OCI-LY1 (cell line): ENCODE measurements at regions not wholly inside any gene's neighbourhood (a gene's known extent, or its start where the extent isn't known, plus 50 kb on each side); places are given as distances from the start of the nearest gene placed in this dataset.

ENCODE experiments used
- H2AFZ ChIP-seq: fragments of 200-600 bp; sonication (generic), shearing (Covaris generic); 2 replicates; pipeline ENCODE4 v1.6.0; 2014; ENCODE audit warnings: antibody characterized with exemption, mild to moderate bottlenecking, low read length
- H3F3A ChIP-seq: fragments of 200-600 bp; sonication (generic), shearing (Covaris generic); 2 replicates; pipeline ENCODE4 v1.6.0; 2014; ENCODE audit warnings: mild to moderate bottlenecking, antibody characterized with exemption, low read length, moderate library complexity; ENCODE audit not compliant: insufficient read depth
- H3K27ac ChIP-seq: fragments of 200-600 bp; sonication (generic); 2 replicates; pipeline ENCODE4 v1.5.1; 2014; ENCODE audit warnings: low read length, mixed run types, mild to moderate bottlenecking, low read depth; ENCODE audit not compliant: poor library complexity, severe bottlenecking
- H3K27me3 ChIP-seq: fragments of 200-600 bp; sonication (generic); 2 replicates; pipeline ENCODE4 v1.6.0; 2014; ENCODE audit warnings: antibody characterized with exemption, mild to moderate bottlenecking, low read length, moderate library complexity; ENCODE audit not compliant: insufficient read depth
- H3K36me3 ChIP-seq: fragments of 200-600 bp; sonication (generic); 2 replicates; pipeline ENCODE4 v1.6.1; 2014; ENCODE audit warnings: mild to moderate bottlenecking, antibody characterized with exemption, low read length, moderate library complexity, mixed read lengths; ENCODE audit not compliant: insufficient read depth
- H3K4me1 ChIP-seq: fragments of 200-600 bp; sonication (generic); 2 replicates; pipeline ENCODE4 v1.5.1; 2014; ENCODE audit warnings: mild to moderate bottlenecking, low read length, moderate library complexity; ENCODE audit not compliant: insufficient read depth, severe bottlenecking
- H3K4me2 ChIP-seq: fragments of 200-600 bp; sonication (generic), shearing (Covaris generic); 2 replicates; pipeline ENCODE4 v1.6.1; 2014; ENCODE audit warnings: low read length
- H3K4me3 ChIP-seq: fragments of 200-600 bp; sonication (generic); 2 replicates; pipeline ENCODE4 v1.5.1; 2014; ENCODE audit warnings: low read length, low read depth, mild to moderate bottlenecking, mixed read lengths; ENCODE audit not compliant: poor library complexity, severe bottlenecking
- H3K79me2 ChIP-seq: fragments of 200-600 bp; shearing (Covaris generic); 2 replicates; pipeline ENCODE4 v1.6.1; 2016; ENCODE audit warnings: mixed run types, low read length, mixed read lengths; ENCODE audit not compliant: insufficient read depth
- H3K9ac ChIP-seq: fragments of 200-600 bp; sonication (generic), shearing (Covaris generic); 2 replicates; pipeline ENCODE4 v1.6.1; 2014; ENCODE audit warnings: mild to moderate bottlenecking, low read length, mixed read lengths
- H3K9me2 ChIP-seq: fragments of 200-600 bp; sonication (generic), shearing (Covaris generic); 2 replicates; pipeline ENCODE4 v1.6.1; 2014; ENCODE audit warnings: low read depth, mild to moderate bottlenecking, low read length, mixed read lengths
- H3K9me3 ChIP-seq: fragments of 200-600 bp; shearing (Covaris generic); 2 replicates; pipeline ENCODE4 v1.6.1; 2014; ENCODE audit warnings: low read length, mixed read lengths
- H4K20me1 ChIP-seq: fragments of 200-600 bp; sonication (generic), shearing (Covaris generic); 2 replicates; pipeline ENCODE4 v1.6.0; 2016; ENCODE audit warnings: mild to moderate bottlenecking, low read length; ENCODE audit not compliant: insufficient read depth
- CTCF ChIP-seq: fragments of 200-600 bp; sonication (generic), shearing (Covaris generic); IDR thresholded peaks from 2 replicates; pipeline ENCODE4 v1.5.1; 2017; ENCODE audit warnings: mild to moderate bottlenecking, antibody characterized with exemption, low read length, moderate library complexity, mixed read lengths
- EZH2 ChIP-seq: fragments of 200-600 bp; sonication (generic), shearing (Covaris generic); IDR thresholded peaks from 2 replicates; pipeline ENCODE4 v1.8.0; 2017; ENCODE audit warnings: borderline replicate concordance, mixed run types, mild to moderate bottlenecking, antibody characterized with exemption, low read length, moderate library complexity, mixed read lengths

GRCh38 chr13:34765446-34766180 lies 176.5 kb upstream of the NBEA start:
- Histone ChIP-seq H3K36me3 (no peaks in the 10 kb centered on the region), H3K4me1 (no peaks in the 10 kb centered on the region), H3K4me3 (no peak overlapping the region), H2AFZ (no peak overlapping the region), H3K4me2 (no peak overlapping the region), H3K9ac (no peak overlapping the region), H3F3A (no peaks in the 10 kb centered on the region), H4K20me1 (no peaks in the 10 kb centered on the region), H3K9me2 (no peaks in the 10 kb centered on the region), H3K27me3 (no peaks in the 10 kb centered on the region), H3K9me3 (no peaks in the 10 kb centered on the region), H3K79me2 (no peaks in the 10 kb centered on the region), H3K27ac (no peak overlapping the region)
- TF ChIP-seq EZH2 = no peak

GRCh38 chr13:34767778-34768177 lies 174.3 kb upstream of the NBEA start:
- Histone ChIP-seq H3K4me3 (no peak overlapping the region), H3F3A (no peaks in the 10 kb centered on the region), H3K4me2 (no peak overlapping the region), H2AFZ (no peak overlapping the region), H3K79me2 (no peaks in the 10 kb centered on the region), H3K9me2 (no peaks in the 10 kb centered on the region), H3K9me3 (no peaks in the 10 kb centered on the region), H3K27ac (no peak overlapping the region), H3K4me1 (no peaks in the 10 kb centered on the region), H3K9ac (no peak overlapping the region), H4K20me1 (no peaks in the 10 kb centered on the region), H3K27me3 (no peaks in the 10 kb centered on the region), H3K36me3 (no peaks in the 10 kb centered on the region)
- no peak for TF ChIP-seq CTCF
- no peak for TF ChIP-seq EZH2

- no peak overlapping the region for H2AFZ ChIP-seq
- TF ChIP-seq CTCF (no peak), EZH2 (no peak)
- no peaks in the 10 kb centered on the region for H3K9me2 ChIP-seq
- no peak overlapping the region for H3K4me3 ChIP-seq
- no peaks in the 10 kb centered on the region for H3K27me3 ChIP-seq
- no peaks in the 10 kb centered on the region for H3K79me2 ChIP-seq
- H3K27ac ChIP-seq = no peak overlapping the region
- no peaks in the 10 kb centered on the region for H3K4me1 ChIP-seq
- H4K20me1 ChIP-seq = no peaks in the 10 kb centered on the region
- H3K9me3 ChIP-seq = no peaks in the 10 kb centered on the region
- H3F3A ChIP-seq = no peaks in the 10 kb centered on the region
- no peak overlapping the region for H3K4me2 ChIP-seq
- no peak overlapping the region for H3K9ac ChIP-seq
- no peaks in the 10 kb centered on the region for H3K36me3 ChIP-seq
Measured at GRCh38 chr13:34772206-34772605, 169.9 kb upstream of the NBEA start.

- Histone ChIP-seq H3K9me3 (no peaks in the 10 kb centered on the region), H3K9ac (no peak overlapping the region), H3K9me2 (no peaks in the 10 kb centered on the region), H3K27ac (no peak overlapping the region), H3K79me2 (no peaks in the 10 kb centered on the region), H3K4me3 (no peak overlapping the region), H3K27me3 (no peaks in the 10 kb centered on the region), H4K20me1 (no peaks in the 10 kb centered on the region), H3K4me1 (no peaks in the 10 kb centered on the region), H3K4me2 (no peak overlapping the region), H2AFZ (no peak overlapping the region), H3F3A (no peaks in the 10 kb centered on the region), H3K36me3 (no peaks in the 10 kb centered on the region)
- no peak for TF ChIP-seq CTCF
- TF ChIP-seq EZH2 = no peak
Measured at GRCh38 chr13:34772881-34773280, 169.2 kb upstream of the NBEA start.
